ENCODE measurements at regions not wholly inside any gene's neighbourhood (a gene's known extent, or its start where the extent isn't known, plus 50 kb on each side); places are given as distances from the start of the nearest gene placed in this dataset.

GRCh38 chr1:184919892-184920291 is 54.4 kb downstream of the NIBAN1 start:
- Histone ChIP-seq H3K27ac (ENCODE audit: low read length) (no peak overlapping the region), H3K4me1 (ENCODE audit: control insufficient read depth, insufficient read depth, low read length) (no peaks in the 10 kb centered on the region), H3K27me3 (ENCODE audit: control insufficient read depth, insufficient read depth, low read length) (no peaks in the 10 kb centered on the region), H3K9me3 (ENCODE audit: control insufficient read depth, low read depth, low read length) (no peaks in the 10 kb centered on the region), H3K4me3 (ENCODE audit: low read length) (no peak overlapping the region), H3K36me3 (ENCODE audit: control insufficient read depth, insufficient read depth, low read length) (no peaks in the 10 kb centered on the region)
- WGBS (ENCODE audit: insufficient coverage, low lambda C conversion rate), result 93% methylated on average over 4 of the region's 4 CpGs
- no peak for DNase-seq

- DNase-seq, result no peak
- H3K4me3 ChIP-seq (ENCODE audit: low read length), result no peak overlapping the region
- no peaks in the 10 kb centered on the region for H3K9me3 ChIP-seq (ENCODE audit: control insufficient read depth, low read depth, low read length)
- no peaks in the 10 kb centered on the region for H3K27me3 ChIP-seq (ENCODE audit: control insufficient read depth, insufficient read depth, low read length)
- H3K36me3 ChIP-seq (ENCODE audit: control insufficient read depth, insufficient read depth, low read length), result no peaks in the 10 kb centered on the region
- no peaks in the 10 kb centered on the region for H3K4me1 ChIP-seq (ENCODE audit: control insufficient read depth, insufficient read depth, low read length)
- WGBS (ENCODE audit: insufficient coverage, low lambda C conversion rate), result no CpG with 5 or more reads among the region's 3 CpGs
- H3K27ac ChIP-seq (ENCODE audit: low read length), result no peak overlapping the region
Measured at GRCh38 chr1:184915463-184916090, 58.7 kb downstream of the NIBAN1 start.

DNA sequence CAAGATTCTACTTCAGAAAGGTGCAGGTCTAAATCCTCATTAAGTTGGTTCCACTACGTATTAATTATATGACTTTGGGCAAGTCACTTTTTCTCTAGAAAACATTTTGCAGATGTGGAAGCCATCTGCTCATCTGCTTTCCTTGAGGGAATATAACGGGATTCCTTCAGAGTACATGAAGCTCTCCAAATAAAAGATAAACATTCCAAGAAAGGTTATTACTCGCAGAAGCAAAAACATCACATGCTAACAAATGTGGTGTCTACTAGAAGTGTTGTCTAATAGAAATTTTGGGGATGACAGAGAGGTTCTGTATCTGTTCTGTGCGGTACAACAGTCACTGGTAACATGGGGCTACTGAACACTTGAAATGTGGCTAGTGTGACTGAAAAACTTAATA is 60.2 kb downstream of the NIBAN1 start:
- Histone ChIP-seq H3K4me3 (ENCODE audit: low read length) (no peak overlapping the region), H3K9me3 (ENCODE audit: control insufficient read depth, low read depth, low read length) (no peaks in the 10 kb centered on the region), H3K4me1 (ENCODE audit: control insufficient read depth, insufficient read depth, low read length) (no peaks in the 10 kb centered on the region), H3K27ac (ENCODE audit: low read length) (no peak overlapping the region), H3K27me3 (ENCODE audit: control insufficient read depth, insufficient read depth, low read length) (no peaks in the 10 kb centered on the region), H3K36me3 (ENCODE audit: control insufficient read depth, insufficient read depth, low read length) (no peaks in the 10 kb centered on the region)
- no peak for DNase-seq
- 75% methylated on average over 2 of the region's 4 CpGs for WGBS (ENCODE audit: insufficient coverage, low lambda C conversion rate)

- DNase-seq, result no peak
- no CpG with 5 or more reads among the region's 3 CpGs for WGBS (ENCODE audit: insufficient coverage, low lambda C conversion rate)
- no peaks in the 10 kb centered on the region for H3K4me1 ChIP-seq (ENCODE audit: control insufficient read depth, insufficient read depth, low read length)
- H3K36me3 ChIP-seq (ENCODE audit: control insufficient read depth, insufficient read depth, low read length), result no peaks in the 10 kb centered on the region
- no peaks in the 10 kb centered on the region for H3K9me3 ChIP-seq (ENCODE audit: control insufficient read depth, low read depth, low read length)
- H3K27ac ChIP-seq (ENCODE audit: low read length), result no peak overlapping the region
- no peak overlapping the region for H3K4me3 ChIP-seq (ENCODE audit: low read length)
- H3K27me3 ChIP-seq (ENCODE audit: control insufficient read depth, insufficient read depth, low read length), result no peaks in the 10 kb centered on the region
Measured at GRCh38 chr1:184912392-184912791, 61.9 kb downstream of the NIBAN1 start.

GRCh38 chr1:184911830-184912229 is 62.5 kb downstream of the NIBAN1 start:
- Histone ChIP-seq H3K4me3 (ENCODE audit: low read length) (no peak overlapping the region), H3K4me1 (ENCODE audit: control insufficient read depth, insufficient read depth, low read length) (no peaks in the 10 kb centered on the region), H3K9me3 (ENCODE audit: control insufficient read depth, low read depth, low read length) (no peaks in the 10 kb centered on the region), H3K27ac (ENCODE audit: low read length) (no peak overlapping the region), H3K36me3 (ENCODE audit: control insufficient read depth, insufficient read depth, low read length) (no peaks in the 10 kb centered on the region), H3K27me3 (ENCODE audit: control insufficient read depth, insufficient read depth, low read length) (no peaks in the 10 kb centered on the region)
- 86% methylated on average over 1 of the region's 2 CpGs for WGBS (ENCODE audit: insufficient coverage, low lambda C conversion rate)
- no peak for DNase-seq

DNA sequence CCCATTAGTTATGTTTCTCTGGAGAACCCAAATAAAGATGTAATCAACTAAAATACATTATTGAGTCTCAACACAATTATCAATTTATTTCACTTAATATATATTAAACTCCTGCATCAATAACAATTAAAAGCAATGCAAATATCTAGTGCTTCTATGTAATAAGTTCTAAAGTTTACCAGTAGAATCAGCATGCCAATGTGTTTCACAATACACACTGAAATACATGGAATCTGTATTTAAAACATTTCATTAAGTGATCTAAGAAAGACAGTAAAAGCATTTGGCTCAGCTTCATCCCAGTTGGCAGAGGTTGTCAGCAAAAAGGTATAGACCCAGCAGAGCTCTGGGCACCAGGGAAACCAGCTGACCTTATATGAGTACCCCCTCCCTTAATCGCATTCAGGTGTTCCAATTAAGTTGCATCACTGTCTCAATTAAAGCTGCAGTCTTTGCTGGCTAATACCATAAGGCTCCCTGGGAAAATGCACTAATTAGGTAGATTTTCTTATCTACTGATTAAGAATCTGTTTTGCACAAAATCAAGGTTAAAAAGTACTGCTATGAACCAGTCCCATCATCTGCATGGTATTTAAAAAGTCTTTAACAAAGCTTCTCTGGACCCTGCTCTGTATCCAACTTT is 63.1 kb downstream of the NIBAN1 start:
- H3K27me3 ChIP-seq (ENCODE audit: control insufficient read depth, insufficient read depth, low read length), result no peaks in the 10 kb centered on the region
- no peak overlapping the region for H3K27ac ChIP-seq (ENCODE audit: low read length)
- no CpG with 5 or more reads among the region's 1 CpG for WGBS (ENCODE audit: insufficient coverage, low lambda C conversion rate)
- no peaks in the 10 kb centered on the region for H3K36me3 ChIP-seq (ENCODE audit: control insufficient read depth, insufficient read depth, low read length)
- H3K4me3 ChIP-seq (ENCODE audit: low read length), result no peak overlapping the region
- H3K9me3 ChIP-seq (ENCODE audit: control insufficient read depth, low read depth, low read length), result no peaks in the 10 kb centered on the region
- no peak for DNase-seq
- no peaks in the 10 kb centered on the region for H3K4me1 ChIP-seq (ENCODE audit: control insufficient read depth, insufficient read depth, low read length)

DNA sequence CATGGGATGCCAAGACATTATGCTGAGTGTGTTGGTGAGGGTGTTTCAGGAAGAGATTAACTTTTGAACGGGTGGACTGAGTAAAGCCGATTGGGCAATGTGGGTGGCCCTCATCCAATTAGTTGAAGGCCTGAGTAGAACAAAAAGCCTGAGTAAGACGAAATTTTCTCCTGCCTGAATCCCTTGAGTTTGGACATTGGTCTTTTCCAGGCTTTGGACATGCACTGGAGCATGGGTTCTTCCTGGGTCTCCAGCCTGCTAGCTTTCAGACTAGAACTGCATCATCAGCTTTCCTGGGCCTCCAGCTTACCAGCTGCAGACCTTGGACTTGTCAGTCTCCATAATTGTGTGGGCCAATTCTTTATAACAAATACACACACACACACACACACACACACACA is 63.6 kb downstream of the NIBAN1 start:
- Histone ChIP-seq H3K36me3 (ENCODE audit: control insufficient read depth, insufficient read depth, low read length) (no peaks in the 10 kb centered on the region), H3K27ac (ENCODE audit: low read length) (no peak overlapping the region), H3K27me3 (ENCODE audit: control insufficient read depth, insufficient read depth, low read length) (no peaks in the 10 kb centered on the region), H3K4me1 (ENCODE audit: control insufficient read depth, insufficient read depth, low read length) (no peaks in the 10 kb centered on the region), H3K4me3 (ENCODE audit: low read length) (no peak overlapping the region), H3K9me3 (ENCODE audit: control insufficient read depth, low read depth, low read length) (no peaks in the 10 kb centered on the region)
- no CpG with 5 or more reads among the region's 3 CpGs for WGBS (ENCODE audit: insufficient coverage, low lambda C conversion rate)
- DNase-seq, result no peak

GRCh38 chr1:184910005-184910404 is 64.3 kb downstream of the NIBAN1 start:
- Histone ChIP-seq H3K36me3 (ENCODE audit: control insufficient read depth, insufficient read depth, low read length) (no peaks in the 10 kb centered on the region), H3K27me3 (ENCODE audit: control insufficient read depth, insufficient read depth, low read length) (no peaks in the 10 kb centered on the region), H3K27ac (ENCODE audit: low read length) (no peak overlapping the region), H3K4me3 (ENCODE audit: low read length) (no peak overlapping the region), H3K4me1 (ENCODE audit: control insufficient read depth, insufficient read depth, low read length) (peaks cover 3% of the 10 kb centered on the region), H3K9me3 (ENCODE audit: control insufficient read depth, low read depth, low read length) (no peaks in the 10 kb centered on the region)
- DNase-seq, result no peak
- no CpG with 5 or more reads among the region's 2 CpGs for WGBS (ENCODE audit: insufficient coverage, low lambda C conversion rate)

DNA sequence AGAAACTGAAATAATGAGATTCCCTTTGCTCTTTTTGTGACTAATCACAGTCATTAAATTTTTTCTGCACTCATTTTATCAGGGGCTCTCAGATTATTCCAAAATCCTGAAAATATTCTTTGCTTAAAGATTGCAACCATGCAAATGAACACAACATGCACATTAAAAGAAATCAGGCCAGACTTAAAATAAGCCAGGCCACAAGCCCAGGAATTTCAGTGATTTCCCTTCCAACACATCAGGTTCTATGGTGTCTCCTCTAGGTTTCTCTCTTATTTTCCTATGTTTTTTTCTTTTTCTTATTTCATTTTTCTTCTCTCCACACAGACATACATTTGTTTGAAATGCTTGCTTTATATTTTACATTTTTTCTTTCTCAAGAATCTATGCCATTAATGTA is 65.3 kb downstream of the NIBAN1 start:
- no peaks in the 10 kb centered on the region for H3K36me3 ChIP-seq (ENCODE audit: control insufficient read depth, insufficient read depth, low read length)
- no peak overlapping the region for H3K27ac ChIP-seq (ENCODE audit: low read length)
- H3K4me1 ChIP-seq (ENCODE audit: control insufficient read depth, insufficient read depth, low read length), result peaks cover 3% of the 10 kb centered on the region
- no peaks in the 10 kb centered on the region for H3K27me3 ChIP-seq (ENCODE audit: control insufficient read depth, insufficient read depth, low read length)
- H3K4me3 ChIP-seq (ENCODE audit: low read length), result no peak overlapping the region
- DNase-seq, result no peak
- no peaks in the 10 kb centered on the region for H3K9me3 ChIP-seq (ENCODE audit: control insufficient read depth, low read depth, low read length)

GRCh38 chr1:184908506-184908905 is 65.8 kb downstream of the NIBAN1 start:
- Histone ChIP-seq H3K4me1 (ENCODE audit: control insufficient read depth, insufficient read depth, low read length) (peaks cover 3% of the 10 kb centered on the region), H3K4me3 (ENCODE audit: low read length) (no peak overlapping the region), H3K27ac (ENCODE audit: low read length) (no peak overlapping the region), H3K27me3 (ENCODE audit: control insufficient read depth, insufficient read depth, low read length) (no peaks in the 10 kb centered on the region), H3K9me3 (ENCODE audit: control insufficient read depth, low read depth, low read length) (no peaks in the 10 kb centered on the region), H3K36me3 (ENCODE audit: control insufficient read depth, insufficient read depth, low read length) (no peaks in the 10 kb centered on the region)
- WGBS (ENCODE audit: insufficient coverage, low lambda C conversion rate), result 100% methylated on average over 2 of the region's 2 CpGs
- DNase-seq, result no peak

GRCh38 chr1:184907500-184907899 is 66.8 kb downstream of the NIBAN1 start:
- 100% methylated on average over 1 of the region's 2 CpGs for WGBS (ENCODE audit: insufficient coverage, low lambda C conversion rate)
- H3K4me1 ChIP-seq (ENCODE audit: control insufficient read depth, insufficient read depth, low read length), result peaks cover 3% of the 10 kb centered on the region
- H3K9me3 ChIP-seq (ENCODE audit: control insufficient read depth, low read depth, low read length), result no peaks in the 10 kb centered on the region
- DNase-seq, result no peak
- H3K27me3 ChIP-seq (ENCODE audit: control insufficient read depth, insufficient read depth, low read length), result no peaks in the 10 kb centered on the region
- no peak overlapping the region for H3K4me3 ChIP-seq (ENCODE audit: low read length)
- H3K36me3 ChIP-seq (ENCODE audit: control insufficient read depth, insufficient read depth, low read length), result no peaks in the 10 kb centered on the region
- H3K27ac ChIP-seq (ENCODE audit: low read length), result no peak overlapping the region
